ENCODE measurements at regions not wholly inside any gene's neighbourhood (a gene's known extent, or its start where the extent isn't known, plus 50 kb on each side); places are given as distances from the start of the nearest gene placed in this dataset.

DNA sequence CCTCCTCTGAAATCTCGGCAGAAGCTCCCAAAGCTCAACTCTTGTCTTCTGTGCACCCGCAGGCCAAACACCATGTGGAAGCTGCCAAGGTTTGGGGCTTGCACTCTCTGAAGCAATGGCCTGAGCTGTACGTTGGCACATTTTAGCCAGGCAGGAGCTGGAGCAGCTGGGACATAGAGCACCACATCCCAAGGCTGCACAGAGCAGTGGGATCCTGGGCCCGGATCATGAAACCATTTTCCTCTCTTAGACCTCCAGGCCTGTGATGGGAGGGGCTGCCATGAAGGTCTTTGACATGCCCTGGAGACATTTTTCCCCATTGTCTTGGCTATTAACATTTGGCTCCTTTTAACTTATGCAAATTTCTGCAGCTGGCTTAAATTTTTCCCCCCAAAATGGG lies 567.1 kb upstream of the ZNF608 start:
- intact Hi-C loops (cut with micrococcal nuclease) = no loop called here

DNA sequence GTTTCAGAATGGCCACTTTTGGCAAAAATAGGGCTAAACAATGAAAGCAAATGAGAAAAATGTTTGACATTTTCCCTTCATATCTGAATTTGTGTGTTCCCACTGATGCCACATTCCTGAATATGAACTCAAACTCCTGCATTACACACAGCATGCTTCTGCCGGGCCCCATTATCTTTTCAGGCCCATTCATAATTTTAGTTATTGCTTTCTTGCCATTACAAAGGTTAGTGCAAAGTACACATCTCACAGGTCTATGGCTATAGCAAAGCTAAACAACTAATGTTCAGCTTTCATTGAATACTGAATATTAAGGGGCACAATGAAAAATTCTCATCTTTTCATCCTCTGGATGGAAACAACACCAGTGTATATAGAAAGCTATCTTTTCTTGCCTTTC lies 568.9 kb upstream of the ZNF608 start:
- intact Hi-C loops (cut with micrococcal nuclease) = no loop called here

DNA sequence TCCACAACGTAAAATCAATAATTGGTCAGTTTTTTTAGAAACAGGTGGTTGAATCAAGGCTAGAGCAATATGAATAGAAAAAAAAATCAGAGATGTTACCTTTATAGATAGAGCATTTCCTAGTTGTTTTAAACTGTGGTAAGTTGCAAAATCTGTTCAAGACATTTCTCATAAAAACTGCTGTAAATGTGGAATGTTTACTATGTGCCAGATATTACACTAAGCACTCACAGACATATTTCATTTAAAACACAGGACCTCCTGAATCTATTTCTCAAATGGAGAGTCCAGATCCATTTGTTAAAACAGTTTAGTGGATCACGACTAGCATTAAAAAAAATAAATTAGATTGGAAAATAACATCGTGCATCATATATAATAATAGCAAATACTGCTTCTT lies 570.0 kb upstream of the ZNF608 start:
- intact Hi-C loops (cut with micrococcal nuclease) = no loop called here

- intact Hi-C loops (cut with micrococcal nuclease) = no loop called here
Observed at GRCh38 chr5:125316915-125317535, 570.6 kb upstream of the ZNF608 start.

- intact Hi-C loops (cut with micrococcal nuclease) = no loop called here
Observed at GRCh38 chr5:125317536-125317995, 571.1 kb upstream of the ZNF608 start.

DNA sequence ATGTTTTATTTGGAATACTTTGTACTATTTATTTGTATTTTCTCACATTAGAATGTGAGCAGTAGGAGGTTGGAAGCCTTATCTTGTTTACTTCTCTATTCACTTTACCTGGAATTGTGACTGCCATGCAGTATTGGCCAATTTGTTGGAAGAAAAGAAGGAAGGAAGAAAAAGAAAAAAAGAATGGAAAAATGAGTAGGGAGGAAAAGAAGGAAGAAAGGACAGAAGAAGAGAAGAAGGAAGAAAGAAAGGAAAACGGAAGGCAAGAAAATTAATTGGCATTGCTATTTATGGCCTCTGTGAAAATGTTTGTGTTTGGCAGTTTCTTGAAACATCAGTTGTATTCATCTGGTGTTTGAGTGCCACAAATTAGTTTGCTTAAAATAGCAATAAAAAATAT lies 575.2 kb upstream of the ZNF608 start:
- intact Hi-C loops (cut with micrococcal nuclease) = no loop called here

GRCh38 chr5:125323613-125324012 lies 577.2 kb upstream of the ZNF608 start:
- intact Hi-C loops (cut with micrococcal nuclease) = no loop called here

DNA sequence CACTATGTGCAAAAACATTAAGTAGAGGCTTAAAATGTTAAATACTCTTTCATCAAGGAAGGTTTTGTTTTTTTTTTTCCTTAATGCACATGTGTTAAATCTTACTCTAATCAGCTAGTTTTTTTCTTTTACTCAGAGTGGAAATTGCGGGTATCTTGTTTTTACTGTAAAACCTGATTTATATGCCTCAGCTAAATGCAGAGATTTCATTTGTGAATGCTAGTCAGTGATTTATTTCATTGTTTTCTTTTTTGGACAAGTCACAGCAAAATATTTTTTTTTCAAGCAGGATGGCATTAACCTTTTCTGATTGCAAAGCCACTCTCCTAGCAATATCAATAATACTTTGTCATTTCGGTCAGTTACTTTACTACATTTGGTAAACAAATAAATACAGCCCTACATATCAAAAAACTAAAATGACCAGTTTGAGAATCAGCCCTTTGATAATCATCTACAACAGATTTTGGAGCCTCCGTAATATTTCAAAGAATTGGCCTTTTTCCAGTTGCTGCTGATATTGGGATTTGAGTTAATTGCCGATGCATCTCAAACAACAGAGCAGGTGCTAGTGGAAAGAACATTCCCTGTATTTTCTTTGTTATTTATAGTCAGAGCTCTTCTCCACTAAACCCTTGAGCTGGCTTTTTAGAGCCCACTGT lies 579.2 kb upstream of the ZNF608 start:
- intact Hi-C loops (cut with micrococcal nuclease) = no loop called here

DNA sequence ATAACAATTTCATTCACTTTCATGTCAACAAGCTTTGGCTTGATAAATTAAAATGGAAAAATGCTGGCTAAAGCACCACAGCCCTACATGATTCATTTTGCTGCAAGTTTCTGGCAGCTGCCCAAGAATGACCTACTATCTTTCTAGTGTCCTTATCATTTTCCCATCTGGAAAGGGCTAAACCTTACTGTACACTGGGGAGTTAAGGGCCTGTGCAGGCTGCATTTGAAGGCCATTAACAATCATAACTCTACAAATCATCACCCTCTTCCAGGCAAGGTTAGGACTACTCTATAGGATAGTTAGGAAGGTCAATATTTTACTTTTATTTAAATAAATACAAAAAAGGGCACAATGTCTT lies 579.7 kb upstream of the ZNF608 start:
- intact Hi-C loops (cut with micrococcal nuclease) = no loop called here

DNA sequence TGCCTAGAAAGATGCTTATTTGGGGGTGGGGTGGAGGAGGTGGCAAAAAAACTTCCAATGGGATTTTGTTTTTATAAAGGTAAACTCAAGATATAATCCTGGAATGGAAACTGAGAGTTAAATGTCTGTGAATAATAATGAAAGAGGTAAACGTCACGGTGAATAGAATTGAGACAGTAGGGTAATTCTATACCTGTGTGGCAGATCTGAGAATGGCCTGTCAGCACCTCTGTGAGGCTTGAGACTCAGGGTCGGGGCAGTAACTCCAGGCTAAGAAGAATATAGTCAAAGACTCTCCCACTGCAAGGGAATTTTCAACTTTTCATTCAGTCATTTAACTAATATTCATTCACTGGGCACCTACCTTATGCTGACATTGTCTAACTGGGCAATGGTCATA lies 581.2 kb upstream of the ZNF608 start:
- intact Hi-C loops (cut with micrococcal nuclease) = no loop called here

- intact Hi-C loops (cut with micrococcal nuclease) = no loop called here
Observed at GRCh38 chr5:125331987-125332598, 585.7 kb upstream of the ZNF608 start.

GRCh38 chr5:125333416-125333815 lies 587.0 kb upstream of the ZNF608 start:
- intact Hi-C loops (cut with micrococcal nuclease) = no loop called here

- intact Hi-C loops (cut with micrococcal nuclease) = no loop called here
Observed at GRCh38 chr5:125336401-125336800, 590.0 kb upstream of the ZNF608 start.

- intact Hi-C loops (cut with micrococcal nuclease) = no loop called here
Observed at GRCh38 chr5:125337294-125337693, 590.9 kb upstream of the ZNF608 start.

- intact Hi-C loops (cut with micrococcal nuclease) = no loop called here
Observed at GRCh38 chr5:125338440-125339174, 592.2 kb upstream of the ZNF608 start.

- intact Hi-C loops (cut with micrococcal nuclease) = no loop called here
Observed at GRCh38 chr5:125341436-125341835, 595.0 kb upstream of the ZNF608 start.

- intact Hi-C loops (cut with micrococcal nuclease) = no loop called here
Observed at GRCh38 chr5:125343015-125343414, 596.6 kb upstream of the ZNF608 start.

DNA sequence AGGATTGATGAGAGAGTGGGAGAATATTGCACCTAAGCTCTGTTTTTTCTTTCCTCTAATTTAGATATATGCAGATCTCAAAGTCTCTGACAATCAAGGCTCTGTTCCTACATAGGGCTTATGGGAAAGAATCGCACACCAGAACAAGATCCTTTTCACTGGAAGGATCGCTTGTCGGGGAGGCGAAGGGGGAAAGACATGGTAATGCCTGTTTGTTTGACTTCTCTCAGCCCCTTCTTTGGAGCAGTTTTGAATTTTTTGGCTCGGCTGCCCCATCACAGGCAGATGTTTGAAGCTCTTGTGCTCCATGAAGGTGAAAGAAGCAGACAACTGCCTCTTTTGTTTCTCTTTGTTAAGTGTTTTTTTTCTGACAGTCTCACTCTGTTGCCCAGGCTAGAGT lies 599.9 kb upstream of the ZNF608 start:
- intact Hi-C loops (cut with micrococcal nuclease) = no loop called here

DNA sequence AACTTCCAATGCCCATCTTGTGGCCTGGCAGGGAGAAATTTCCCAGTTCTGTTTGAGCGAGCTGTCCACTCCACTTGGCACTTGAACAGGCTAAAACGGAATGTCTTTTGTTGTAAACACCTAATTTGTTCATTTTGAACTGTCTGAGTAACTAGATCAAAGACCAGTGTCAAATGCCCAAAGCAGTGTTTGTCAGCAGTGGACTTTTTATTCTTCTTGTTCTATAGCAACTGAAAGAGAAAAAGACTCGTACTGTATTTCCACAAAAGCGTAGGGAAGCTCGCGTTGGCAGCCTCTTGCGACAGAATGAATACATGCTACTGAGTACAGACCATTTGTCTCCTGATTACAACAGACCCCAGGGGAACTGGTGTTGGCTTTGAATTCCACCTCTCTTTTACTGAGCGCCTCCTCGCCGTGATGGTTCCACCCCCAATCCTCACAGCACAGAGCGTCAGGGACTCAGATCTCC lies 601.8 kb upstream of the ZNF608 start:
- intact Hi-C loops (cut with micrococcal nuclease) = no loop called here

DNA sequence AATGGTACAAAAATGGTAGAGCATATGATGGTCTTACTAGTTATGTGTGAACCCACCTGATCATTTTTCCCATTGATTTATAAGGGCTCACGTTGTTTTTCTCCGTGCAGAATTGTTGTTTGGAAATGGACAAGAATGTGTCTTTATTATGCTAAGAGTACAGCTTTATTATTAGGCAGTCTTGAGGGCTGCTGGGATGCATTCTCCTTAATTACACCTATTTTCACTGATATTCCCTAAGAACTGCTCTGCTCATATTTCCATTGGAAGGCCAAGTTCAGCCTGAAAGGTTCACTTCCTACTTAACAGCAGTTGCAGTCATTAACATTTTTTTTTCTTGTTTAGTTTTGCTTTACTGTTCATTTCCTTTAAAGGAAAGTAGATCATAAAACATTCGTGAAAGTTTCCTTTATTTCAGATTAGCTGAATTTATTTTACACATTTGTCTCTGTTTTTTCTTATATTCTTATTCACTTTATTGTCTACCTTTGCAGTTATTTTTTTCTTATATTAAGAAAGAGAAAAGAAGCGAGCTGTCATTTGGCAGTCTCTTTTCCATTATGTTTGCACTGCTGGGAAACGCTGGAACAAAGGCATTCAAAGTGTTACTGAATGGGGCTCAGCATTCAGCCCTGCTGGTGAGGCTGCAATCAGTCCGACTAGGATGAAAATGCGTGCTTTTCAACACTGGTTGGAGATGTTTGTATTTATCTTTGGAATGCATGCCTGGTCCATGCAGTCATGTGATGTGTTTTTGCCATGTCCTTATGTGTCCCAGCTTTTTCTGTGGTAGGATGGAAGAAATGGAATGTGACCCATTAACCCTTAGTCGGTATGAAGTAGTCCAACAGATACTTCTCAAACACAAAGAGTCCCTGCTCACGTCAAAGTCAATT lies 602.7 kb upstream of the ZNF608 start:
- intact Hi-C loops (cut with micrococcal nuclease) = no loop called here

DNA sequence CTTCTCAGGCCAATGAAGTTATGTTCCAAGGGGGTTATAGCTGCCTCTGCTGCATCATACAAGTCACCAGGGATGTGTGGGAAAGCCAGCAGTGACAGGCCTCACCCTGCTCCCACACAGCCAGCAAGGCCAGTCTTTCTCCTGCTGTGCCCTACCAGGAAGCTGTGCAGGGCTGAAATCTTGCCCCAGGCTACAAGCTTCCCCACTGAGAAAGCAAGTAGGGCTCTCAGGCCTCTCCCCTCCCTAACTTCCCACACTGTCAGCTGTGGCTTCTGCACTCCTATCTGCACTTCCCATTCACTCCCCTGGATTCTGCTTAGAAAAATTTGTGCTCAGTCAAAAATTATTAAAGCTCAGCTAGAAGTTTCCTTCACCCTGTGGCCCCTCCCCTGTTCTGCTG lies 611.2 kb upstream of the ZNF608 start:
- intact Hi-C loops (cut with micrococcal nuclease) = no loop called here
